A673 (cell line): ENCODE measurements at regions not wholly inside any gene's neighbourhood (a gene's known extent, or its start where the extent isn't known, plus 50 kb on each side); places are given as distances from the start of the nearest gene placed in this dataset.
"Not testable (repeated sequence)": the region's sequence is repeated elsewhere in the genome, so short reads cannot be mapped to it uniquely, and the experiment has no call there.

ENCODE experiments used
- BruUV-seq: library from RNA; stranded (reverse); fragments of 400-500 nt; replicated peaks from 2 replicates; lab custom pipeline; 2021; lab: Mats Ljungman, UMichigan
- CTCF ChIA-PET: fragments of 300-600 bp; sonication (Branson Sonifier 250); formaldehyde crosslinking; loops from one replicate; lab custom pipeline; 2022; ENCODE audit warnings: antibody characterized with exemption; lab: Charles Lee
- POLR2A ChIA-PET: fragments of 300-600 bp; sonication (Branson Sonifier 250); formaldehyde crosslinking; loops from one replicate; lab custom pipeline; 2022; ENCODE audit warnings: antibody characterized with exemption; ENCODE audit not compliant: low non-redundant PET; lab: Charles Lee
- DNase-seq: peaks from one replicate; pipeline ENCODE4 v3.0.0-alpha.2; 2015; ENCODE audit warnings: low spot score
- H3K27ac ChIP-seq: fragments of 200-600 bp; sonication (generic); 2 replicates; pipeline ENCODE4 v1.5.1; 2016; ENCODE audit warnings: mixed run types, low read depth, mild to moderate bottlenecking, mixed read lengths, antibody characterized with exemption, low read length; ENCODE audit not compliant: poor library complexity, severe bottlenecking
- H3K27me3 ChIP-seq: fragments of 200-600 bp; sonication (generic); replicated peaks from 2 replicates; pipeline ENCODE4 v1.6.1; 2017; ENCODE audit warnings: mixed run types, low read depth, mild to moderate bottlenecking, mixed read lengths, antibody characterized with exemption, low read length; ENCODE audit not compliant: insufficient read depth, poor library complexity
- H3K36me3 ChIP-seq: fragments of 200-600 bp; sonication (generic); 2 replicates; pipeline ENCODE4 v1.6.1; 2016; ENCODE audit warnings: mixed run types, mild to moderate bottlenecking, mixed read lengths, antibody characterized with exemption, low read length; ENCODE audit not compliant: insufficient read depth, poor library complexity, severe bottlenecking
- H3K4me1 ChIP-seq: fragments of 200-600 bp; sonication (generic); 2 replicates; pipeline ENCODE4 v1.6.1; 2017; ENCODE audit warnings: mixed run types, mild to moderate bottlenecking, mixed read lengths, antibody characterized with exemption, low read length; ENCODE audit not compliant: insufficient read depth, poor library complexity, severe bottlenecking
- H3K4me3 ChIP-seq: fragments of 200-600 bp; sonication (generic); 2 replicates; pipeline ENCODE4 v1.5.1; 2016; ENCODE audit warnings: low read depth, mixed run types, mild to moderate bottlenecking, mixed read lengths, low read length; ENCODE audit not compliant: poor library complexity, severe bottlenecking
- H3K9me3 ChIP-seq: fragments of 200-600 bp; sonication (generic); 2 replicates; pipeline ENCODE4 v1.6.1; 2016; ENCODE audit warnings: mixed run types, low read depth, mild to moderate bottlenecking, mixed read lengths, antibody characterized with exemption, low read length; ENCODE audit not compliant: poor library complexity, severe bottlenecking
- CTCF ChIP-seq: fragments of 300-800, 200-600 bp; sonication (generic); conservative IDR thresholded peaks from 2 replicates; pipeline ENCODE4 v1.5.1; 2017; ENCODE audit warnings: low read depth, mild to moderate bottlenecking, antibody characterized with exemption, low read length, moderate library complexity, mixed read lengths
- EZH2 ChIP-seq: fragments of 200-600 bp; sonication (generic); IDR thresholded peaks from 2 replicates; pipeline ENCODE4 v1.6.1; 2017; ENCODE audit warnings: borderline replicate concordance, low read depth, mild to moderate bottlenecking, mixed read lengths, antibody characterized with exemption, low read length; ENCODE audit not compliant: poor library complexity, severe bottlenecking
- intact Hi-C: fragments of 100-400 bp; cut with micrococcal nuclease; formaldehyde crosslinking; loops from one replicate; pipeline ENCODE4 v1.10.0; 2022; ENCODE audit not compliant: unreplicated experiment

DNA sequence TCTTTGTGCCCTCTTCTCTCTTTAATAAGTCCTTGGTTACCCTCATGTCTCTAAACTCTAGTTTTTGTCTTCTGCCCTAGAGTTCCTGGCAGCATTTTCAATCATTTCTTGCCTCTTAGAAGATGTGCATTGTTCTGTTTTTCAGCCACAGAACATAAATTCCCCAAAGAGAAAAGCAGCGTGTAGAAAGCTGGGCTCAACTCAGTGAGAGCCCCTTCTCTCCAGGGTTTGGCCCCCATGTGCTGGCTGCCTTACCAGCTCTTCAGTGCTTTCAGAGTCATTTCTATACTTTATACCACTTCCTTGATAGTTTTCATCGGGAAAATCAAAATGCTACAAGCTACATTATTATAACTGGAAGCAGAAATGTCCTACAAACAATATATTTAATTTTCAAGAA lies 369.1 kb upstream of the GRM7 start:
- Histone ChIP-seq H3K27ac (no peak overlapping the region), H3K4me1 (no peaks in the 10 kb centered on the region), H3K9me3 (peaks cover 4% of the 10 kb centered on the region), H3K4me3 (no peak overlapping the region), H3K36me3 (no peaks in the 10 kb centered on the region), H3K27me3 (no peaks in the 10 kb centered on the region)
- POLR2A ChIA-PET = no interaction called here
- DNase-seq = no peak
- no TSS peak for BruUV-seq
- intact Hi-C loops = no loop called here
- CTCF ChIA-PET = no interaction called here
- no peak for TF ChIP-seq CTCF
- no peak for TF ChIP-seq EZH2

GRCh38 chr3:6492306-6492705 lies 368.6 kb upstream of the GRM7 start:
- Histone ChIP-seq H3K27me3 (no peaks in the 10 kb centered on the region), H3K36me3 (no peaks in the 10 kb centered on the region), H3K4me3 (no peak overlapping the region), H3K4me1 (no peaks in the 10 kb centered on the region), H3K9me3 (peaks cover 4% of the 10 kb centered on the region), H3K27ac (no peak overlapping the region)
- intact Hi-C loops = no loop called here
- TF ChIP-seq EZH2 (no peak), CTCF (no peak)
- ChIA-PET CTCF (no interaction called here), POLR2A (no interaction called here)
- no TSS peak for BruUV-seq
- DNase-seq = no peak

- CTCF ChIA-PET, H3K27me3 ChIP-seq, BruUV-seq, intact Hi-C loops, H3K36me3 ChIP-seq, H3K27ac ChIP-seq, H3K9me3 ChIP-seq, DNase-seq, H3K4me3 ChIP-seq, POLR2A ChIA-PET, H3K4me1 ChIP-seq: not testable (repeated sequence)
Measured at GRCh38 chr3:6498944-6499343, 362.0 kb upstream of the GRM7 start.

DNA sequence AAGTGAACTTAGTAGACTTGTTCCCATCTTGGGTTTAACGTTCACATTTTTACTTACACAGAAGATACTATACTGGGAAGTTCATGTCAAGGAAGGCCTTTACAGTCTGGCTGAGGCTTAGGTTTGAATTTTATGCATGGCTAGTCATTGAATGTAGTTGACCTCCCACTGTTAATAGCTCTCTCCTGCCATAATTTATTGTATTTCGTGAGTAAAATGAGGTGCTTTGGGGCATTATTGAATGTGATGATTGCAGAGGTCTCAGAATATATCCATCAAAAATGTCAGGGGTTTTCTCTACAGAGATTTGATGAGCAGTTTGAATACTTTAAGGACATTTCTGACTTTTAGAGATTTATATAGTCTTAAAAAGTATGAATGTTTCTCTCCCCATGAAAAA lies 356.6 kb upstream of the GRM7 start:
- no peaks in the 10 kb centered on the region for H3K9me3 ChIP-seq
- no peak overlapping the region for H3K4me3 ChIP-seq
- H3K36me3 ChIP-seq = no peaks in the 10 kb centered on the region
- DNase-seq = no peak
- no TSS peak for BruUV-seq
- ChIA-PET POLR2A (no interaction called here), CTCF (no interaction called here)
- intact Hi-C loops = no loop called here
- no peaks in the 10 kb centered on the region for H3K4me1 ChIP-seq
- no peaks in the 10 kb centered on the region for H3K27me3 ChIP-seq
- no peak overlapping the region for H3K27ac ChIP-seq
- TF ChIP-seq CTCF (no peak), EZH2 (no peak)
